GM18505 (cell line): ENCODE measurements at regions not wholly inside any gene's neighbourhood (a gene's known extent, or its start where the extent isn't known, plus 50 kb on each side); places are given as distances from the start of the nearest gene placed in this dataset.
"Not testable (repeated sequence)": the region's sequence is repeated elsewhere in the genome, so short reads cannot be mapped to it uniquely, and the experiment has no call there.

Experiments used
- ATAC-seq: cut with Tn5 transposase; IDR thresholded peaks from one replicate; pipeline ENCODE4 v1.9.1; 2021; ENCODE audit not compliant: unreplicated experiment
- POLR2A ChIP-seq: IDR thresholded peaks from 4 replicates; pipeline ENCODE4 v1.6.1; 2011; ENCODE audit warnings: borderline replicate concordance; ENCODE audit not compliant: insufficient read depth, insufficient read length; ENCODE audit errors: extremely low read depth

- ATAC-seq: no peak
- TF ChIP-seq POLR2A: no peak
Observed at GRCh38 chr9:115850548-115851304, 302.9 kb upstream of the PAPPA start.

GRCh38 chr9:115855458-115856133, 298.0 kb upstream of the PAPPA start:
- no peak for TF ChIP-seq POLR2A
- no peak for ATAC-seq

GRCh38 chr9:115858421-115858820, 295.2 kb upstream of the PAPPA start:
- ATAC-seq: not testable (repeated sequence)

GRCh38 chr9:115862021-115862420, 291.6 kb upstream of the PAPPA start:
- no peak for ATAC-seq
- TF ChIP-seq POLR2A: no peak

- no peak for TF ChIP-seq POLR2A
- no peak for ATAC-seq
Observed at GRCh38 chr9:115864581-115864980, 289.0 kb upstream of the PAPPA start.

- no peak for TF ChIP-seq POLR2A
- no peak for ATAC-seq
Observed at GRCh38 chr9:115867326-115867725, 286.3 kb upstream of the PAPPA start.

- no peak for TF ChIP-seq POLR2A
- ATAC-seq: no peak
Observed at GRCh38 chr9:115877852-115878438, 275.6 kb upstream of the PAPPA start.

- TF ChIP-seq POLR2A: no peak
- no peak for ATAC-seq
Observed at GRCh38 chr9:115879451-115879850, 274.1 kb upstream of the PAPPA start.

- TF ChIP-seq POLR2A: no peak
- no peak for ATAC-seq
Observed at GRCh38 chr9:115880221-115880885, 273.2 kb upstream of the PAPPA start.

GRCh38 chr9:115882911-115883310, 270.7 kb upstream of the PAPPA start:
- TF ChIP-seq POLR2A: no peak
- ATAC-seq: no peak

GRCh38 chr9:115883467-115884329, 269.9 kb upstream of the PAPPA start:
- ATAC-seq: no peak
- TF ChIP-seq POLR2A: no peak

- ATAC-seq: no peak
- TF ChIP-seq POLR2A: no peak
Observed at GRCh38 chr9:115884846-115885245, 268.7 kb upstream of the PAPPA start.

- no peak for ATAC-seq
- no peak for TF ChIP-seq POLR2A
Observed at GRCh38 chr9:115888131-115888530, 265.5 kb upstream of the PAPPA start.

- TF ChIP-seq POLR2A: no peak
- ATAC-seq: no peak
Observed at GRCh38 chr9:115891929-115892328, 261.7 kb upstream of the PAPPA start.

- ATAC-seq: not testable (repeated sequence)
Observed at GRCh38 chr9:115898478-115898877, 255.1 kb upstream of the PAPPA start.
